ENCODE measurements at regions not wholly inside any gene's neighbourhood (a gene's known extent, or its start where the extent isn't known, plus 50 kb on each side); places are given as distances from the start of the nearest gene placed in this dataset.

DNA sequence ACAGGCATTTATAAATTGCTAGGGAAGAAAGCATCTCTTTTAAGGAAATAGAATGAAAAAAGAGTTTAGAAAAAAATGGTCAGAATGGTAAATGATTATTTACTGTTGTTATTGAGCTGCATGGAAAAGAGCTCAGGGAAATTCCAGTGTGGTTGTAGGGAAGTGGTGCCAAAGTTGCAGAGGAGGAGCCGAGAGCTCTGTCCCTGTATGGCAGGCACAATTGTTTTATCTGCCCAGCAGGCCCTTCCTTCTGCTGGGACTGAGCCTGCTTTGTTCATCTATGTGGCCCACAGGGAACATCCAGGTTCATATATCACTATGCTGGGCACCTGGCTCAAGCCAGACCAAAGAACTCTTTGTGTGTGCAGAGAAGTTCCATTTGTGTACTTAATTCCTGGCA is 80.8 kb upstream of the AGAP1 start:
- TF ChIP-seq, protein P1, sequence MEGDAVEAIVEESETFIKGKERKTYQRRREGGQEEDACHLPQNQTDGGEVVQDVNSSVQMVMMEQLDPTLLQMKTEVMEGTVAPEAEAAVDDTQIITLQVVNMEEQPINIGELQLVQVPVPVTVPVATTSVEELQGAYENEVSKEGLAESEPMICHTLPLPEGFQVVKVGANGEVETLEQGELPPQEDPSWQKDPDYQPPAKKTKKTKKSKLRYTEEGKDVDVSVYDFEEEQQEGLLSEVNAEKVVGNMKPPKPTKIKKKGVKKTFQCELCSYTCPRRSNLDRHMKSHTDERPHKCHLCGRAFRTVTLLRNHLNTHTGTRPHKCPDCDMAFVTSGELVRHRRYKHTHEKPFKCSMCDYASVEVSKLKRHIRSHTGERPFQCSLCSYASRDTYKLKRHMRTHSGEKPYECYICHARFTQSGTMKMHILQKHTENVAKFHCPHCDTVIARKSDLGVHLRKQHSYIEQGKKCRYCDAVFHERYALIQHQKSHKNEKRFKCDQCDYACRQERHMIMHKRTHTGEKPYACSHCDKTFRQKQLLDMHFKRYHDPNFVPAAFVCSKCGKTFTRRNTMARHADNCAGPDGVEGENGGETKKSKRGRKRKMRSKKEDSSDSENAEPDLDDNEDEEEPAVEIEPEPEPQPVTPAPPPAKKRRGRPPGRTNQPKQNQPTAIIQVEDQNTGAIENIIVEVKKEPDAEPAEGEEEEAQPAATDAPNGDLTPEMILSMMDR (IDR thresholded peaks at IDR 0.05) = no peak
- TF ChIP-seq POLR2A (IDR thresholded peaks at IDR 0.05) (no peak), POLR2AphosphoS5 (IDR thresholded peaks at IDR 0.05) (no peak)

All from breast epithelium (tissue), 3 donors.